ENCODE measurements at regions not wholly inside any gene's neighbourhood (a gene's known extent, or its start where the extent isn't known, plus 50 kb on each side); places are given as distances from the start of the nearest gene placed in this dataset.

- no peak for TF ChIP-seq CTCF (IDR thresholded peaks at IDR 0.05; ENCODE audit: insufficient read depth, low read length, poor library complexity, severe bottlenecking)
- no peaks in the 10 kb centered on the region for H3K36me3 ChIP-seq (ENCODE audit: control insufficient read depth, insufficient read depth, low read length)
- no peaks in the 10 kb centered on the region for H3K27me3 ChIP-seq (replicated peaks; ENCODE audit: control insufficient read depth, insufficient read depth, low read length)
- DNase-seq (ENCODE audit: extremely low read depth, insufficient read length): no peak
- H3K4me3 ChIP-seq (replicated peaks; ENCODE audit: low read depth, low read length): no peak overlapping the region
These were observed 418.9 kb upstream of the ARGLU1 start for GRCh38 chr13:106986687-106987426.

GRCh38 chr13:106986033-106986484, 418.1 kb upstream of the ARGLU1 start:
- no peaks in the 10 kb centered on the region for H3K36me3 ChIP-seq (ENCODE audit: control insufficient read depth, insufficient read depth, low read length)
- H3K27me3 ChIP-seq (replicated peaks; ENCODE audit: control insufficient read depth, insufficient read depth, low read length): no peaks in the 10 kb centered on the region
- H3K4me3 ChIP-seq (replicated peaks; ENCODE audit: low read depth, low read length): no peak overlapping the region
- DNase-seq (ENCODE audit: extremely low read depth, insufficient read length): no peak
- no peak for TF ChIP-seq CTCF (IDR thresholded peaks at IDR 0.05; ENCODE audit: insufficient read depth, low read length, poor library complexity, severe bottlenecking)

GRCh38 chr13:106985481-106985880, 417.5 kb upstream of the ARGLU1 start:
- no peak overlapping the region for H3K4me3 ChIP-seq (replicated peaks; ENCODE audit: low read depth, low read length)
- H3K36me3 ChIP-seq (ENCODE audit: control insufficient read depth, insufficient read depth, low read length): no peaks in the 10 kb centered on the region
- no peaks in the 10 kb centered on the region for H3K27me3 ChIP-seq (replicated peaks; ENCODE audit: control insufficient read depth, insufficient read depth, low read length)
- no peak for TF ChIP-seq CTCF (IDR thresholded peaks at IDR 0.05; ENCODE audit: insufficient read depth, low read length, poor library complexity, severe bottlenecking)
- no peak for DNase-seq (ENCODE audit: extremely low read depth, insufficient read length)

- no peak for TF ChIP-seq CTCF (IDR thresholded peaks at IDR 0.05; ENCODE audit: insufficient read depth, low read length, poor library complexity, severe bottlenecking)
- no peak overlapping the region for H3K4me3 ChIP-seq (replicated peaks; ENCODE audit: low read depth, low read length)
- H3K36me3 ChIP-seq (ENCODE audit: control insufficient read depth, insufficient read depth, low read length): no peaks in the 10 kb centered on the region
- DNase-seq (ENCODE audit: extremely low read depth, insufficient read length): no peak
- H3K27me3 ChIP-seq (replicated peaks; ENCODE audit: control insufficient read depth, insufficient read depth, low read length): no peaks in the 10 kb centered on the region
These were observed 413.1 kb upstream of the ARGLU1 start for GRCh38 chr13:106981051-106981450.

- H3K4me3 ChIP-seq (replicated peaks; ENCODE audit: low read depth, low read length): no peak overlapping the region
- no peak for TF ChIP-seq CTCF (IDR thresholded peaks at IDR 0.05; ENCODE audit: insufficient read depth, low read length, poor library complexity, severe bottlenecking)
- H3K36me3 ChIP-seq (ENCODE audit: control insufficient read depth, insufficient read depth, low read length): no peaks in the 10 kb centered on the region
- H3K27me3 ChIP-seq (replicated peaks; ENCODE audit: control insufficient read depth, insufficient read depth, low read length): no peaks in the 10 kb centered on the region
- no peak for DNase-seq (ENCODE audit: extremely low read depth, insufficient read length)
These were observed 399.5 kb upstream of the ARGLU1 start for GRCh38 chr13:106967391-106967790.
